ENCODE measurements at regions not wholly inside any gene's neighbourhood (a gene's known extent, or its start where the extent isn't known, plus 50 kb on each side); places are given as distances from the start of the nearest gene placed in this dataset.

GRCh38 chr1:217205578-217205977, 425.3 kb downstream of the GPATCH2 start:
- no peak for DNase-seq (ENCODE audit: low spot score)

GRCh38 chr1:217196616-217197015, 434.3 kb downstream of the GPATCH2 start:
- no peak for DNase-seq (ENCODE audit: low spot score)

- no peak for DNase-seq (ENCODE audit: low spot score)
These were observed 437.7 kb downstream of the GPATCH2 start for GRCh38 chr1:217193151-217193550.

GRCh38 chr1:217191441-217191840, 439.4 kb downstream of the GPATCH2 start:
- no peak for DNase-seq (ENCODE audit: low spot score)

- DNase-seq (ENCODE audit: low spot score): no peak
These were observed 440.5 kb downstream of the GPATCH2 start for GRCh38 chr1:217190359-217190758.

- no peak for DNase-seq (ENCODE audit: low spot score)
These were observed 441.5 kb downstream of the GPATCH2 start for GRCh38 chr1:217189362-217189761.

- DNase-seq (ENCODE audit: low spot score): no peak
These were observed 442.3 kb downstream of the GPATCH2 start for GRCh38 chr1:217188280-217189237.

- DNase-seq (ENCODE audit: low spot score): no peak
These were observed 444.2 kb downstream of the GPATCH2 start for GRCh38 chr1:217186664-217187063.

GRCh38 chr1:217184854-217185253, 446.0 kb downstream of the GPATCH2 start:
- peak; percentile 7 for DNase-seq (ENCODE audit: low spot score)

- no peak for DNase-seq (ENCODE audit: low spot score)
These were observed 447.9 kb downstream of the GPATCH2 start for GRCh38 chr1:217182992-217183391.

- DNase-seq (ENCODE audit: low spot score): no peak
These were observed 449.1 kb downstream of the GPATCH2 start for GRCh38 chr1:217181756-217182155.

GRCh38 chr1:217181176-217181746, 449.6 kb downstream of the GPATCH2 start:
- DNase-seq (ENCODE audit: low spot score): no peak

- DNase-seq (ENCODE audit: low spot score): no peak
These were observed 450.4 kb downstream of the GPATCH2 start for GRCh38 chr1:217180443-217180842.

GRCh38 chr1:217164403-217164802, 441.2 kb upstream of the ESRRG start:
- no peak for DNase-seq (ENCODE audit: low spot score)

GRCh38 chr1:217153361-217153760, 430.1 kb upstream of the ESRRG start:
- no peak for DNase-seq (ENCODE audit: low spot score)

- DNase-seq (ENCODE audit: low spot score): no peak
These were observed 427.1 kb upstream of the ESRRG start for GRCh38 chr1:217150366-217150765.

- DNase-seq (ENCODE audit: low spot score): no peak
These were observed 426.6 kb upstream of the ESRRG start for GRCh38 chr1:217149791-217150190.

- DNase-seq (ENCODE audit: low spot score): no peak
These were observed 418.5 kb upstream of the ESRRG start for GRCh38 chr1:217141711-217142110.

- DNase-seq (ENCODE audit: low spot score): no peak
These were observed 417.0 kb upstream of the ESRRG start for GRCh38 chr1:217140041-217140901.

GRCh38 chr1:217139513-217139912, 416.3 kb upstream of the ESRRG start:
- no peak for DNase-seq (ENCODE audit: low spot score)

- DNase-seq (ENCODE audit: low spot score): no peak
These were observed 415.7 kb upstream of the ESRRG start for GRCh38 chr1:217138799-217139466.
